ENCODE measurements at regions not wholly inside any gene's neighbourhood (a gene's known extent, or its start where the extent isn't known, plus 50 kb on each side); places are given as distances from the start of the nearest gene placed in this dataset.
A peak's percentile ranks its signal among the peaks of the same experiment; 100 is the strongest.

DNA sequence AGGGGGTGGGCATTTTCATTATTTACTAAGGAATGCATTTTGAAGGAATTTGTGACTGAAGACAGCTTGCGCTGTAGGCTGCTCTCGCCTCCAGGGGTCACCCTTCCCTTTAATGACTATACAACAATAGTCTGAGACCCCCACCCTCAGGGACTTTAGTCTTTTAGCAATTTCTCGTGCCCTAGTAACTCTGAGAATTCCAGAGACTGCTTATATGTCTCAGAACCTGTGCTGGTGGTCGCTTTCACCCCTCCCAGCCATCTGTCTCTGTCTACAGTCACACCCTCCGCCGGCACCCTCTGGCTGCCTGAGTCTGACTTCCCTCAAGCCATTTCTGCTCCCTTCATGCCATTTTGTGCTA is 671.4 kb downstream of the NR2F1-AS1 start:
- TF ChIP-seq, protein P1, sequence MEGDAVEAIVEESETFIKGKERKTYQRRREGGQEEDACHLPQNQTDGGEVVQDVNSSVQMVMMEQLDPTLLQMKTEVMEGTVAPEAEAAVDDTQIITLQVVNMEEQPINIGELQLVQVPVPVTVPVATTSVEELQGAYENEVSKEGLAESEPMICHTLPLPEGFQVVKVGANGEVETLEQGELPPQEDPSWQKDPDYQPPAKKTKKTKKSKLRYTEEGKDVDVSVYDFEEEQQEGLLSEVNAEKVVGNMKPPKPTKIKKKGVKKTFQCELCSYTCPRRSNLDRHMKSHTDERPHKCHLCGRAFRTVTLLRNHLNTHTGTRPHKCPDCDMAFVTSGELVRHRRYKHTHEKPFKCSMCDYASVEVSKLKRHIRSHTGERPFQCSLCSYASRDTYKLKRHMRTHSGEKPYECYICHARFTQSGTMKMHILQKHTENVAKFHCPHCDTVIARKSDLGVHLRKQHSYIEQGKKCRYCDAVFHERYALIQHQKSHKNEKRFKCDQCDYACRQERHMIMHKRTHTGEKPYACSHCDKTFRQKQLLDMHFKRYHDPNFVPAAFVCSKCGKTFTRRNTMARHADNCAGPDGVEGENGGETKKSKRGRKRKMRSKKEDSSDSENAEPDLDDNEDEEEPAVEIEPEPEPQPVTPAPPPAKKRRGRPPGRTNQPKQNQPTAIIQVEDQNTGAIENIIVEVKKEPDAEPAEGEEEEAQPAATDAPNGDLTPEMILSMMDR (IDR thresholded peaks at IDR 0.05; ENCODE audit: insufficient read depth, low read depth, low read length), result peak; percentile 43
- H3K4me3 ChIP-seq (ENCODE audit: low read depth, low read length), result no peak overlapping the region
- H3K27me3 ChIP-seq (ENCODE audit: control insufficient read depth, insufficient read depth, low read length), result no peaks in the 10 kb centered on the region
- DNase-seq (ENCODE audit: low read depth), result no peak
- no peaks in the 10 kb centered on the region for H3K36me3 ChIP-seq (ENCODE audit: control insufficient read depth, insufficient read depth, low read length)
- POLR2A ChIA-PET, result no interaction called here
- CTCF ChIA-PET, result interaction anchor here (0.7 to 1.0 kb wide), 2 partner anchors 10 to 88 kb away, joined by 3 read pairs; no protein-coding TSS in a partner anchor

DNA sequence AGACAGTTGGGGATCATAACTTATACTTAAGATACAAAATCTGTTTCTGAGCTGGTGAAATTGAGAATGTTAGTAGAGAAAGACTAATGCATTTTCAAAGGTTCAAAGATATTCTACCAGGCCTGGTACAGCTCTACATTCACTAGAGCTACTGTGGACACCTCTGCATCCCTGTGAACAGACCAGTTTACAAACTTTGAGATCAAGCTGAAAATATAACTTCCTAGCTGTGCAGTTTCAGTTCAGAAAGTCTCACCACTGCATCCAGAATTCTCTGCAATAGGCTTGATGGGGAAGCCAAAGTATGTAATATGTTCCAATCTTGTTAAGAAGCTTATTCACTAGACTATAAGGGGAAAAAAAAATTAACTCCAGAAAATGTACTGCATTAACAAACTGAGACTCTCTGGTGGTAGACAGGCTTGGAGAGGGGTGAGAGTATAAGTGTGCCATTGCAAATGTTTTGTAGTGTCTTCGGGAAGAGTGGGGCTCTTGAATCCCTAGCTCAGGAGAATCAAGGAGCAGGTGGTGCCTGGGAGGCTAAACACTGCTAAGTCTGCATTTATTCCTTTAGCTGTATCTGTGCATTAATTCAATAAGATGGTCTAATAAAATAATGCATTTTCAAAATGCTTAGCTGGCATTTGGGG is 671.9 kb downstream of the NR2F1-AS1 start:
- Histone ChIP-seq H3K4me3 (ENCODE audit: low read depth, low read length) (no peak overlapping the region), H3K36me3 (ENCODE audit: control insufficient read depth, insufficient read depth, low read length) (no peaks in the 10 kb centered on the region), H3K27me3 (ENCODE audit: control insufficient read depth, insufficient read depth, low read length) (no peaks in the 10 kb centered on the region)
- ChIA-PET CTCF (interaction anchor here (0.6 to 1.0 kb wide), 3 partner anchors 10 to 258 kb away, joined by 3 read pairs; no protein-coding TSS in a partner anchor), POLR2A (no interaction called here)
- TF ChIP-seq, protein P1 (IDR thresholded peaks at IDR 0.05; ENCODE audit: insufficient read depth, low read depth, low read length), result no peak
- DNase-seq (ENCODE audit: low read depth), result no peak

DNA sequence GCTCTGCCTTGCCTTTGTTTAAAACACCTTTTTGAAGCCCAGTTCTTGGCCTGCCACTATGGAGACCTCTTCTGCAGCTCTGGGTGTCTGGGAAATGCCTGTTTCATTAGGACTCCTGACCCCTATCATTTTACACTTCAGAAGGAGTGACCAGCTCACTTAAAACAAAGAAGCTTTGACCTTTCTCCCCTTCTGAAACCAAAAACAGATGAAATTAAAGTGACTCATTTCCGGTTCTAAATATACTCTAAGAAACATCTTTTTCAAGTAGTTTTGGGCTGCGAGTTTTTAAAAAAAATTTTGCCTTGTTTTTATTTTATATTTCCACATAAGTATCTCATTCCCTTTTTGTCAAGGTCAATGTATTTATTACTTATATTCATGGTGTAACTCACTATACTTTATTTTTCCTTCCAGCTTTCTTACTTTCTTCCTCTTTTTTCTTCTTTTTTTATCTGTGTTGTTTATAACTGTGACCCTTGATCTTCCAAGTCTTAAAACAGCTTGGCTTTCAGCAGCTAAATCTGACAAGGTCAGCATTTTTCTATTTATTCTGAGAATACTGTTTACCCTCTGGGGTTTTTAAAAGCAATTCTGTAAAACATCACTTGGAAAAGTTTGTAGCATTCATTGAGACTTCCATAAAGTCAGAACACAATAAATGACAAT is 672.9 kb downstream of the NR2F1-AS1 start:
- Histone ChIP-seq H3K4me3 (ENCODE audit: low read depth, low read length) (no peak overlapping the region), H3K27me3 (ENCODE audit: control insufficient read depth, insufficient read depth, low read length) (no peaks in the 10 kb centered on the region), H3K36me3 (ENCODE audit: control insufficient read depth, insufficient read depth, low read length) (no peaks in the 10 kb centered on the region)
- peak; percentile 46 for DNase-seq (ENCODE audit: low read depth)
- TF ChIP-seq, protein P1 (IDR thresholded peaks at IDR 0.05; ENCODE audit: insufficient read depth, low read depth, low read length), result no peak
- CTCF ChIA-PET, result no interaction called here
- POLR2A ChIA-PET, result interaction anchor here (0.6 kb wide), 2 partner anchors 10 to 28 kb away, joined by 3 read pairs; no protein-coding TSS in a partner anchor

DNA sequence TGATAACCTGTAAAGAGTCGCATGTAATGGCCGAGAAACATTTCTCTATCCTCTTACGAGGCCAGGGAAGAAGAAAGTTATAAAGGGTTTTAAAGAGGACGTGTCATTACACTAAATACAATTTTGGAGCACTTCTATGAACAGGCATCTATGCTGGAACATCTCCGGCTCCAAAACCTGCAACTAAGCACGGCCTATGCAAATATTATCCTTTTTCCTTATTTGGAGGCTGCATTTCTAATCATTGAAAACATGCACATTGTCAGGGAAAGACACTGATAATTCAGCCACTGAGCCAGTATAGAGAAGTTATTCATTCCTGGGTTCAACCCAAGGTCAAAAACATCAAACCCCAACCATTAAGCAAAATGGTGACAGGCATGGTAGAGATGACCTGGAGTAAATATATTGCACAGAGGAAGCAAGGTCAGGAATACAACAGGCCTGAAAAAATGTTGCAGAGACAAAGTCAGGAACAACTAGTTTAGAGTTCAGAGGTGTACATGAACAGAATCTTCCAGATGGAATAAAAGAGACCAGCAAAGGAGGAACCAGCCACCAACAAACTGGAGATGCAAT is 674.1 kb downstream of the NR2F1-AS1 start:
- Histone ChIP-seq H3K27me3 (ENCODE audit: control insufficient read depth, insufficient read depth, low read length) (no peaks in the 10 kb centered on the region), H3K4me3 (ENCODE audit: low read depth, low read length) (no peak overlapping the region), H3K36me3 (ENCODE audit: control insufficient read depth, insufficient read depth, low read length) (no peaks in the 10 kb centered on the region)
- POLR2A ChIA-PET, result no interaction called here
- DNase-seq (ENCODE audit: low read depth), result no peak
- TF ChIP-seq, protein P1 (IDR thresholded peaks at IDR 0.05; ENCODE audit: insufficient read depth, low read depth, low read length), result no peak
- CTCF ChIA-PET, result no interaction called here

DNA sequence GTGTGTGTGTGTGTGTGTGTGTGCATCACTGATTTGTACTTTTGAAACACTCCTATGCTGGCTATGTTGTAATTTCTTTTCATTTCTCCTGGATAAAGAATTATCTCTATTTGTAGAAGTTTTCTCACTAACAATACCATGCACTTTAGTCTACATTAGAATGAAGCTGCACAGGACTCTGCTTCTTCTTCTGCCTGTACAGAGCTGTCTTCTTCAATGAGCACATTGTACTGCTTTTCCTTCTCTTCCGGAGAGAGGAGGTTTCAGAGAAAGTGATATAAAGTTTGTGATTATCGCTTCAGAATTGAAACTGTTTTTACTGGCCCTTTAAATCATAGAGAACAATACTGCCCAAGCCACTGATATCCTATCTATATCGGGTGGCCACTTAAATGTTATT is 677.0 kb downstream of the NR2F1-AS1 start:
- H3K36me3 ChIP-seq (ENCODE audit: control insufficient read depth, insufficient read depth, low read length), result no peaks in the 10 kb centered on the region
- H3K27me3 ChIP-seq (ENCODE audit: control insufficient read depth, insufficient read depth, low read length), result no peaks in the 10 kb centered on the region
- H3K4me3 ChIP-seq (ENCODE audit: low read depth, low read length), result no peak overlapping the region
- TF ChIP-seq, protein P1 (IDR thresholded peaks at IDR 0.05; ENCODE audit: insufficient read depth, low read depth, low read length), result no peak
- DNase-seq (ENCODE audit: low read depth), result no peak
- POLR2A ChIA-PET, result no interaction called here
- CTCF ChIA-PET, result no interaction called here
